ENCODE measurements at regions not wholly inside any gene's neighbourhood (a gene's known extent, or its start where the extent isn't known, plus 50 kb on each side); places are given as distances from the start of the nearest gene placed in this dataset.
A peak's percentile ranks its signal among the peaks of the same experiment; 100 is the strongest.

DNA sequence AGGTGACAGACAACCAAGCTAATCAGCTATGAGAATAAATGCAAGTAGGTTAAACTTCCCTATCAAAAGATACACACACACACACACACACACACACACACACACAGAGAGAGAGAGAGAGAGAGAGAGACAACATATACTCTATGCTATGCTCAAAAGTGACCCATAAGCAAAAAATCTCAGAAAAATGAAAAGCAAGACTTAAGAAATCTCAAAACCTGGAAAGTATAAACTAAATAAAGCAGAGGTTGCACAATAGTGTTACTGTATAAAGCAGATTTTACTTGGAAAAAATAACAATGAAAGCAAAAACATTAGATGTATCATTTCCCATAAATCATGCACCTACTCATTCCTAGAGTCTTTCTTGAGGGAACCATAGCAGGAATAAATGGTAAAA is 221.5 kb downstream of the INHBA start:
- Histone ChIP-seq H3K9me3 (no peaks in the 10 kb centered on the region), H3K27ac (ENCODE audit: low read depth in 2 of 2, low read length in 1 of 2) (no peak overlapping the region), H3K79me2 (ENCODE audit: insufficient read depth) (no peaks in the 10 kb centered on the region), H3K4me2 (no peak overlapping the region), H3K9ac (no peak overlapping the region), H3K4me1 (ENCODE audit: control insufficient read depth in 1 of 2, insufficient read depth in 2 of 2, low read depth in 1 of 2, low read length in 1 of 2) (0 out of 4 replicates have a peak, but pooled peaks cover 0 to 6% of the 10 kb centered on the region in 2 experiments), H2AFZ (ENCODE audit: low read depth) (no peak overlapping the region), H3K36me3 (replicated peaks in 1 of 2; ENCODE audit: control insufficient read depth in 1 of 2, insufficient read depth in 2 of 2, low read length in 1 of 2) (peaks cover 0 to 4% of the 10 kb centered on the region in 2 experiments), H3K9me2 (no peaks in the 10 kb centered on the region), H3F3A (replicated peaks; ENCODE audit: insufficient read depth) (peaks cover 3% of the 10 kb centered on the region), H4K20me1 (ENCODE audit: insufficient read depth) (no peaks in the 10 kb centered on the region), H3K4me3 (ENCODE audit: low read depth in 2 of 2, low read length in 1 of 2) (no peak overlapping the region), H3K27me3 (ENCODE audit: insufficient read depth) (no peaks in the 10 kb centered on the region)
- CTCF ChIA-PET, result no interaction called here
- POLR2A ChIA-PET, result no interaction called here
- TF ChIP-seq, protein P1, sequence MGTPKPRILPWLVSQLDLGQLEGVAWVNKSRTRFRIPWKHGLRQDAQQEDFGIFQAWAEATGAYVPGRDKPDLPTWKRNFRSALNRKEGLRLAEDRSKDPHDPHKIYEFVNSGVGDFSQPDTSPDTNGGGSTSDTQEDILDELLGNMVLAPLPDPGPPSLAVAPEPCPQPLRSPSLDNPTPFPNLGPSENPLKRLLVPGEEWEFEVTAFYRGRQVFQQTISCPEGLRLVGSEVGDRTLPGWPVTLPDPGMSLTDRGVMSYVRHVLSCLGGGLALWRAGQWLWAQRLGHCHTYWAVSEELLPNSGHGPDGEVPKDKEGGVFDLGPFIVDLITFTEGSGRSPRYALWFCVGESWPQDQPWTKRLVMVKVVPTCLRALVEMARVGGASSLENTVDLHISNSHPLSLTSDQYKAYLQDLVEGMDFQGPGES (IDR thresholded peaks at IDR 0.05; ENCODE audit: low read depth, low read length), result no peak
- TF ChIP-seq CHD2 (IDR thresholded peaks at IDR 0.05; ENCODE audit: low read length, partially characterized antibody) (no peak), FOXJ3 (CRISPR knock-in tag; IDR thresholded peaks at IDR 0.05) (no peak), POLR2AphosphoS5 (IDR thresholded peaks at IDR 0.05; ENCODE audit: low read depth, low read length) (no peak), YY1 (IDR thresholded peaks at IDR 0.05; ENCODE audit: low read depth) (no peak), SMC3 (IDR thresholded peaks at IDR 0.05; ENCODE audit: low read depth, low read length) (no peak), JUND (IDR thresholded peaks at IDR 0.05) (no peak), GATA2 (CRISPR knock-in tag; IDR thresholded peaks at IDR 0.05) (no peak), EP300 (IDR thresholded peaks at IDR 0.05; ENCODE audit: borderline replicate concordance in 1 of 2, low read depth in 1 of 2, low read length in 1 of 2) (no peak)
- DNase-seq, result no peak

DNA sequence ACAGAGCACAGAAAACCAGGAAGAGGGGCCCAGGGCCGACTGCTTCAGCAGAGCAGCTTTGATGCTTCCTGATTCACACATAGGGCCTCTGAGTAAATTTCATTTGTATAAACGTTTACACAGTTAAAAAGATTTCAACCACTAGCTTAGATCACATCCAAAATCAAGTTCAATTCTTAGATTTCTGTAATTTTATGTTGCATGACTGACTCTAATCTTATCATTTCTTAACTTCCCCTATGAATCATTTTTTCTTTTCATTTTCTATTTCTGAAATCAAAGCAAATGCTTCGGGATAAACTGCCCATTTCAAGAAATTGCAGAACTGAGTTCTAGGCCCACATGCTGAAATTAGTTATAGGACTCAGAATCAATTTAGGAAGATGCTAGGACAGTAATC is 224.7 kb downstream of the INHBA start:
- no peaks in the 10 kb centered on the region for H3K27me3 ChIP-seq (ENCODE audit: insufficient read depth)
- CTCF ChIA-PET, result interaction anchor here (1.3 kb wide), 1 partner anchor 13 kb away, joined by 4 read pairs; no protein-coding TSS in a partner anchor
- H3K4me1 ChIP-seq (ENCODE audit: control insufficient read depth in 1 of 2, insufficient read depth in 2 of 2, low read depth in 1 of 2, low read length in 1 of 2), result 0 out of 4 replicates have a peak, but pooled peaks cover 0 to 6% of the 10 kb centered on the region in 2 experiments
- no peaks in the 10 kb centered on the region for H3K9me3 ChIP-seq
- WGBS (ENCODE audit: low lambda C conversion rate), result 41% methylated on average over 3 of the region's 3 CpGs
- H3F3A ChIP-seq (replicated peaks; ENCODE audit: insufficient read depth), result peaks cover 4% of the 10 kb centered on the region
- H3K4me2 ChIP-seq, result no peak overlapping the region
- DNase-seq, result no peak
- no peak overlapping the region for H3K27ac ChIP-seq (ENCODE audit: low read depth in 2 of 2, low read length in 1 of 2)
- POLR2A ChIA-PET, result no interaction called here
- H3K36me3 ChIP-seq (replicated peaks in 1 of 2; ENCODE audit: control insufficient read depth in 1 of 2, insufficient read depth in 2 of 2, low read length in 1 of 2), result no peaks in the 10 kb centered on the region
- H3K9ac ChIP-seq, result no peak overlapping the region
- H3K9me2 ChIP-seq, result no peaks in the 10 kb centered on the region
- TF ChIP-seq TCF12 (IDR thresholded peaks at IDR 0.05) (no peak), EP300 (IDR thresholded peaks at IDR 0.05; ENCODE audit: borderline replicate concordance in 1 of 2, low read depth in 1 of 2, low read length in 1 of 2) (no peak), ELF1 (IDR thresholded peaks at IDR 0.05) (no peak), FOSL2 (IDR thresholded peaks at IDR 0.05; ENCODE audit: borderline replicate concordance, low read depth) (no peak), ZBTB33 (IDR thresholded peaks at IDR 0.05; ENCODE audit: borderline replicate concordance, low read depth) (no peak), GABPA (IDR thresholded peaks at IDR 0.05; ENCODE audit: low read depth) (no peak), RFX5 (IDR thresholded peaks at IDR 0.05; ENCODE audit: low read length) (no peak), SIN3A (IDR thresholded peaks at IDR 0.05; ENCODE audit: borderline replicate concordance, low read depth, low read length) (no peak), FOXJ3 (CRISPR knock-in tag; IDR thresholded peaks at IDR 0.05) (no peak), MEF2A (IDR thresholded peaks at IDR 0.05; ENCODE audit: borderline replicate concordance, low read depth) (no peak), USF2 (IDR thresholded peaks at IDR 0.05; ENCODE audit: borderline replicate concordance, low read depth, low read length) (no peak), MAX (IDR thresholded peaks at IDR 0.05; ENCODE audit: low read depth) (no peak), GATA2 (CRISPR knock-in tag; IDR thresholded peaks at IDR 0.05) (no peak)
- TF ChIP-seq, protein P2, sequence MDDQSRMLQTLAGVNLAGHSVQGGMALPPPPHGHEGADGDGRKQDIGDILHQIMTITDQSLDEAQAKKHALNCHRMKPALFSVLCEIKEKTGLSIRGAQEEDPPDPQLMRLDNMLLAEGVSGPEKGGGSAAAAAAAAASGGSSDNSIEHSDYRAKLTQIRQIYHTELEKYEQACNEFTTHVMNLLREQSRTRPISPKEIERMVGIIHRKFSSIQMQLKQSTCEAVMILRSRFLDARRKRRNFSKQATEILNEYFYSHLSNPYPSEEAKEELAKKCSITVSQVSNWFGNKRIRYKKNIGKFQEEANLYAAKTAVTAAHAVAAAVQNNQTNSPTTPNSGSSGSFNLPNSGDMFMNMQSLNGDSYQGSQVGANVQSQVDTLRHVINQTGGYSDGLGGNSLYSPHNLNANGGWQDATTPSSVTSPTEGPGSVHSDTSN (IDR thresholded peaks at IDR 0.05), result no peak
- TF ChIP-seq, protein P1 (IDR thresholded peaks at IDR 0.05; ENCODE audit: low read depth, low read length), result no peak
- no peaks in the 10 kb centered on the region for H3K79me2 ChIP-seq (ENCODE audit: insufficient read depth)
- no peaks in the 10 kb centered on the region for H4K20me1 ChIP-seq (ENCODE audit: insufficient read depth)
- H3K4me3 ChIP-seq (ENCODE audit: low read depth in 2 of 2, low read length in 1 of 2), result no peak overlapping the region
- peak overlapping the region; percentile 38; the same call in 1 of the 2 replicates for H2AFZ ChIP-seq (ENCODE audit: low read depth)

Data from SK-N-SH (cell line).